HEK293 (cell line): ENCODE measurements at regions not wholly inside any gene's neighbourhood (a gene's known extent, or its start where the extent isn't known, plus 50 kb on each side); places are given as distances from the start of the nearest gene placed in this dataset.

Source experiments
- CTCF ChIP-seq: fragments of 450-650 bp; formaldehyde crosslinking; IDR thresholded peaks from 2 replicates; pipeline ENCODE4 v1.5.1; 2016; ENCODE audit warnings: missing biosample characterization, missing genetic modification characterization
- MYNN ChIP-seq: fragments of 450-650 bp; formaldehyde crosslinking; IDR thresholded peaks from 2 replicates; pipeline ENCODE4 v1.5.1; 2016; ENCODE audit warnings: missing biosample characterization, missing genetic modification characterization, borderline replicate concordance
- TCF7L2 ChIP-seq: IDR thresholded peaks from 2 replicates; pipeline ENCODE4 v1.6.1; 2011; ENCODE audit warnings: low read depth, mild to moderate bottlenecking, inconsistent platforms, low read length, moderate library complexity, borderline replicate concordance
- ZBTB49 ChIP-seq: fragments of 450-650 bp; formaldehyde crosslinking; IDR thresholded peaks from 2 replicates; pipeline ENCODE4 v1.5.1; 2016; ENCODE audit warnings: missing biosample characterization, missing genetic modification characterization, low read depth
- ZNF202 ChIP-seq: fragments of 450-650 bp; formaldehyde crosslinking; IDR thresholded peaks from 2 replicates; pipeline ENCODE4 v1.5.1; 2016; ENCODE audit warnings: missing biosample characterization, missing genetic modification characterization, borderline replicate concordance
- ZNF433 ChIP-seq: fragments of 450-650 bp; formaldehyde crosslinking; IDR thresholded peaks from 2 replicates; pipeline ENCODE4 v1.5.1; 2016; ENCODE audit warnings: missing biosample characterization, missing genetic modification characterization, low read depth
- ZNF518A ChIP-seq: fragments of 450-650 bp; formaldehyde crosslinking; conservative IDR thresholded peaks from 2 replicates; pipeline ENCODE4 v1.5.1; 2016; ENCODE audit warnings: low read depth, missing biosample characterization, missing genetic modification characterization
- ZNF530 ChIP-seq: fragments of 450-650 bp; formaldehyde crosslinking; IDR thresholded peaks from 2 replicates; pipeline ENCODE4 v1.5.1; 2016; ENCODE audit warnings: low read depth, missing biosample characterization, missing genetic modification characterization
- ZNF629 ChIP-seq: fragments of 450-650 bp; formaldehyde crosslinking; IDR thresholded peaks from 2 replicates; pipeline ENCODE4 v1.5.1; 2017; ENCODE audit warnings: missing biosample characterization, missing genetic modification characterization
- ZNF660 ChIP-seq: fragments of 450-650 bp; IDR thresholded peaks from 2 replicates; pipeline ENCODE4 v1.5.1; 2018; ENCODE audit warnings: missing biosample characterization, mild to moderate bottlenecking, missing genetic modification characterization

- TF ChIP-seq CTCF (tag by site-specific recombination) (no peak), TCF7L2 (no peak), ZBTB49 (tag by site-specific recombination) (no peak), ZNF433 (tag by site-specific recombination) (no peak), MYNN (tag by site-specific recombination) (no peak), ZNF530 (no peak), ZNF202 (tag by site-specific recombination) (no peak), ZNF629 (tag by site-specific recombination) (no peak), ZNF660 (no peak), ZNF518A (tag by site-specific recombination) (no peak)
Observed at GRCh38 chr3:177981576-177981975, 554.7 kb upstream of the KCNMB2 start.
